Parathyroid adenoma (tissue), 2 donors: ENCODE measurements at regions not wholly inside any gene's neighbourhood (a gene's known extent, or its start where the extent isn't known, plus 50 kb on each side); places are given as distances from the start of the nearest gene placed in this dataset.

Experiments
- H2AFZ ChIP-seq: fragments of 300-600 bp; sonication (generic); one replicate; pipeline ENCODE4 v1.7.0; 2017; ENCODE audit warnings: antibody characterized with exemption, mild to moderate bottlenecking
- H3K27ac ChIP-seq: fragments of 300-600 bp; sonication (generic); one replicate; pipeline ENCODE4 v1.7.0; 2017
- H3K27me3 ChIP-seq: fragments of 300-600 bp; sonication (generic); one replicate; pipeline ENCODE4 v1.7.0; 2017; ENCODE audit warnings: low read length; ENCODE audit not compliant: control insufficient read depth, insufficient read depth
- H3K36me3 ChIP-seq: fragments of 300-600 bp; sonication (generic); one replicate; pipeline ENCODE4 v1.7.0; 2017; ENCODE audit warnings: low read length; ENCODE audit not compliant: control insufficient read depth, insufficient read depth
- H3K4me1 ChIP-seq: fragments of 300-600 bp; sonication (generic); one replicate; pipeline ENCODE4 v1.7.0; 2017; ENCODE audit warnings: control low read depth
- H3K4me2 ChIP-seq: fragments of 300-600 bp; sonication (generic); one replicate; pipeline ENCODE4 v1.7.0; 2017; ENCODE audit warnings: low read length
- H3K4me3 ChIP-seq: fragments of 300-600 bp; sonication (generic); one replicate; pipeline ENCODE4 v1.7.0; 2017; ENCODE audit warnings: low read depth, low read length
- H3K79me2 ChIP-seq: fragments of 300-600 bp; sonication (generic); one replicate; pipeline ENCODE4 v1.7.0; 2017; ENCODE audit warnings: control low read depth
- H3K9ac ChIP-seq: fragments of 300-600 bp; sonication (generic); one replicate; pipeline ENCODE4 v1.7.0; 2017; ENCODE audit warnings: mild to moderate bottlenecking
- H3K9me3 ChIP-seq: fragments of 300-600 bp; sonication (generic); one replicate; pipeline ENCODE4 v1.7.0; 2017; ENCODE audit warnings: low read length; ENCODE audit not compliant: control insufficient read depth
- CTCF ChIP-seq: fragments of 300-600 bp; sonication (generic); IDR thresholded peaks from one replicate; pipeline ENCODE4 v1.7.0; 2017; ENCODE audit warnings: antibody characterized with exemption, mild to moderate bottlenecking
- donor health status: primary hyperparathyroidism.

GRCh38 chrX:149992918-149993317 is 54.6 kb upstream of the EOLA2 start:
- no peaks in the 10 kb centered on the region for H3K9me3 ChIP-seq
- no peaks in the 10 kb centered on the region for H3K4me1 ChIP-seq
- H3K4me2 ChIP-seq: no peak overlapping the region
- no peaks in the 10 kb centered on the region for H3K36me3 ChIP-seq
- no peak overlapping the region for H3K4me3 ChIP-seq
- H3K79me2 ChIP-seq: no peaks in the 10 kb centered on the region
- no peak for TF ChIP-seq CTCF
- no peak overlapping the region for H2AFZ ChIP-seq
- H3K27ac ChIP-seq: no peak overlapping the region
- no peaks in the 10 kb centered on the region for H3K27me3 ChIP-seq
- H3K9ac ChIP-seq: no peak overlapping the region

GRCh38 chrX:149993989-149994388 is 55.7 kb upstream of the EOLA2 start:
- no peak for TF ChIP-seq CTCF

GRCh38 chrX:149996515-149996914 is 58.2 kb upstream of the EOLA2 start:
- TF ChIP-seq CTCF: no peak
- Histone ChIP-seq H3K36me3 (no peaks in the 10 kb centered on the region), H3K9ac (no peak overlapping the region), H3K9me3 (no peaks in the 10 kb centered on the region), H3K27me3 (no peaks in the 10 kb centered on the region), H3K79me2 (no peaks in the 10 kb centered on the region), H3K4me2 (no peak overlapping the region), H3K4me3 (no peak overlapping the region), H3K4me1 (no peaks in the 10 kb centered on the region), H3K27ac (no peak overlapping the region), H2AFZ (no peak overlapping the region)

More at GRCh38 chrX:149993989-149994388, 55.7 kb upstream of the EOLA2 start:
- Histone ChIP-seq H3K9ac (no peak overlapping the region), H3K9me3 (no peaks in the 10 kb centered on the region), H3K4me2 (no peak overlapping the region), H3K4me1 (no peaks in the 10 kb centered on the region), H3K4me3 (no peak overlapping the region), H2AFZ (no peak overlapping the region), H3K27ac (no peak overlapping the region), H3K79me2 (no peaks in the 10 kb centered on the region), H3K36me3 (no peaks in the 10 kb centered on the region), H3K27me3 (no peaks in the 10 kb centered on the region)

- Histone ChIP-seq H3K79me2 (no peaks in the 10 kb centered on the region), H3K9ac (no peak overlapping the region), H3K4me2 (no peak overlapping the region), H3K27me3 (no peaks in the 10 kb centered on the region), H3K36me3 (no peaks in the 10 kb centered on the region), H3K9me3 (no peaks in the 10 kb centered on the region), H3K4me3 (no peak overlapping the region), H3K4me1 (no peaks in the 10 kb centered on the region), H3K27ac (no peak overlapping the region), H2AFZ (no peak overlapping the region)
- TF ChIP-seq CTCF: no peak
These were observed 66.7 kb upstream of the EOLA2 start for GRCh38 chrX:150005027-150005426.

- no peak overlapping the region for H3K4me3 ChIP-seq
- H3K4me2 ChIP-seq: no peak overlapping the region
- no peak overlapping the region for H3K27ac ChIP-seq
- no peak for TF ChIP-seq CTCF
- H3K9me3 ChIP-seq: no peaks in the 10 kb centered on the region
- H3K9ac ChIP-seq: no peak overlapping the region
- H3K27me3 ChIP-seq: no peaks in the 10 kb centered on the region
- no peak overlapping the region for H2AFZ ChIP-seq
- no peaks in the 10 kb centered on the region for H3K4me1 ChIP-seq
- no peaks in the 10 kb centered on the region for H3K79me2 ChIP-seq
- no peaks in the 10 kb centered on the region for H3K36me3 ChIP-seq
These were observed 69.1 kb upstream of the EOLA2 start for GRCh38 chrX:150007356-150007755.
